K562 (cell line): ENCODE measurements at regions not wholly inside any gene's neighbourhood (a gene's known extent, or its start where the extent isn't known, plus 50 kb on each side); places are given as distances from the start of the nearest gene placed in this dataset.

ENCODE experiments used
- CBFA2T2 ChIP-seq: fragments of 450-650 bp; conservative IDR thresholded peaks from 2 replicates; pipeline ENCODE4 v1.6.1; 2017; ENCODE audit warnings: mild to moderate bottlenecking
- CEBPG ChIP-seq, 3 experiments: fragments of 200-800 bp in 1 of 3; sonication (Bioruptor generic) in 1 of 3; sonication (generic) in 1 of 3; formaldehyde crosslinking in 1 of 3; IDR thresholded peaks in 2 of 3; conservative IDR thresholded peaks in 1 of 3; 2 replicates each; pipeline versions ENCODE4 v1.6.1 to v1.8.0; 2016 to 2022; ENCODE audit warnings: missing compliant biosample characterization in 2 of 3, missing genetic modification characterization in 2 of 3, mild to moderate bottlenecking in 1 of 3, missing genetic modification reagents in 1 of 3
- DACH1 ChIP-seq: fragments of 450-650 bp; IDR thresholded peaks from 2 replicates; pipeline ENCODE4 v1.6.1; 2018; ENCODE audit not compliant: partially characterized antibody
- ESRRA ChIP-seq: fragments of 450-650 bp; IDR thresholded peaks from 2 replicates; pipeline ENCODE4 v1.6.1; 2014; ENCODE audit warnings: low read depth, mild to moderate bottlenecking, moderate library complexity, borderline replicate concordance
- KDM1A ChIP-seq, 2 experiments: fragments of 450-650 bp; IDR thresholded peaks; 2 replicates each; pipeline ENCODE4 v1.6.1; 2016; ENCODE audit warnings: mild to moderate bottlenecking in 2 of 2
- KLF6 ChIP-seq: fragments of 250-450 bp; sonication (Bioruptor Pico); IDR thresholded peaks from 2 replicates; pipeline ENCODE4 v1.4.0; 2020; ENCODE audit warnings: mild to moderate bottlenecking, moderate library complexity, borderline replicate concordance
- MTA3 ChIP-seq: fragments of 450-650 bp; formaldehyde crosslinking; IDR thresholded peaks from 2 replicates; pipeline ENCODE4 v1.6.1; 2017; ENCODE audit warnings: mild to moderate bottlenecking, borderline replicate concordance
- NFYB ChIP-seq: IDR thresholded peaks from 2 replicates; pipeline ENCODE4 v1.6.1; 2011; ENCODE audit warnings: mild to moderate bottlenecking, moderate library complexity; ENCODE audit not compliant: insufficient read length; ENCODE audit errors: extremely low read depth
- NR2C1 ChIP-seq, 2 experiments: fragments of 450-650 bp; IDR thresholded peaks; 2 replicates each; pipeline ENCODE4 v1.6.1; 2017; ENCODE audit warnings: mild to moderate bottlenecking in 2 of 2, antibody characterized with exemption in 1 of 2, inconsistent platforms in 1 of 2, missing compliant biosample characterization in 1 of 2, missing genetic modification characterization in 1 of 2
- OTX1 ChIP-seq: fragments of 450-650 bp; formaldehyde crosslinking; IDR thresholded peaks from 2 replicates; pipeline ENCODE4 v1.4.0; 2022; ENCODE audit warnings: mild to moderate bottlenecking
- PTRF ChIP-seq: fragments of 450-650 bp; IDR thresholded peaks from 2 replicates; pipeline ENCODE4 v1.6.1; 2016; ENCODE audit warnings: mild to moderate bottlenecking, missing genetic modification characterization, missing compliant biosample characterization
- RBM17 ChIP-seq: fragments of 200-400 bp; formaldehyde crosslinking; IDR thresholded peaks from 2 replicates; pipeline ENCODE4 v1.6.1; 2017; ENCODE audit warnings: low read depth, mild to moderate bottlenecking, low read length, borderline replicate concordance
- SREBF2 ChIP-seq: sonication (generic); formaldehyde crosslinking; IDR thresholded peaks from 2 replicates; pipeline ENCODE4 v1.4.0; 2020; ENCODE audit warnings: mild to moderate bottlenecking, missing genetic modification reagents
- STAT5B ChIP-seq: fragments of 250-450 bp; sonication (Bioruptor Pico); IDR thresholded peaks from 2 replicates; pipeline ENCODE4 v1.8.0; 2021; ENCODE audit warnings: mild to moderate bottlenecking, inconsistent platforms
- ZFP1 ChIP-seq: fragments of 450-650 bp; formaldehyde crosslinking; IDR thresholded peaks from 2 replicates; pipeline ENCODE4 v1.4.0; 2020; ENCODE audit warnings: mild to moderate bottlenecking, mixed read lengths
- ZNF175 ChIP-seq: fragments of 200-800 bp; sonication (Bioruptor generic); IDR thresholded peaks from 2 replicates; pipeline ENCODE4 v1.6.1; 2016; ENCODE audit warnings: low read depth, mild to moderate bottlenecking, missing genetic modification characterization, missing compliant biosample characterization
- ZNF239 ChIP-seq: fragments of 250-450 bp; sonication (Bioruptor Pico); IDR thresholded peaks from 2 replicates; pipeline ENCODE4 v1.4.0; 2020; ENCODE audit warnings: mild to moderate bottlenecking
- ZNF263 ChIP-seq: sonication (generic); formaldehyde crosslinking; IDR thresholded peaks from 2 replicates; pipeline ENCODE4 v1.8.0; 2022; ENCODE audit warnings: mild to moderate bottlenecking, missing genetic modification reagents, borderline replicate concordance
- ZNF766 ChIP-seq: fragments of 200-800 bp; sonication (Bioruptor generic); conservative IDR thresholded peaks from 2 replicates; pipeline ENCODE4 v1.6.1; 2016; ENCODE audit warnings: missing genetic modification characterization, missing compliant biosample characterization
- TF ChIP-seq, protein P1 (sequence below): fragments of 250-450 bp; sonication (Bioruptor Pico); IDR thresholded peaks from 2 replicates; pipeline ENCODE4 v1.4.0; 2020; ENCODE audit warnings: mild to moderate bottlenecking, moderate library complexity
- TF ChIP-seq, protein P2 (sequence below): fragments of 250-450 bp; sonication (Bioruptor Pico); IDR thresholded peaks from 2 replicates; pipeline ENCODE4 v1.5.0; 2022; ENCODE audit warnings: mild to moderate bottlenecking
- TF ChIP-seq, protein P3 (sequence below): fragments of 450-650 bp; IDR thresholded peaks from 2 replicates; pipeline ENCODE4 v1.6.1; 2017; ENCODE audit warnings: antibody characterized with exemption
- TF ChIP-seq, protein P4 (sequence below): fragments of 250-450 bp; sonication (Bioruptor Pico); IDR thresholded peaks from 2 replicates; pipeline ENCODE4 v1.8.0; 2021; ENCODE audit warnings: borderline replicate concordance, mild to moderate bottlenecking, moderate library complexity; ENCODE audit not compliant: poor library complexity, severe bottlenecking

DNA sequence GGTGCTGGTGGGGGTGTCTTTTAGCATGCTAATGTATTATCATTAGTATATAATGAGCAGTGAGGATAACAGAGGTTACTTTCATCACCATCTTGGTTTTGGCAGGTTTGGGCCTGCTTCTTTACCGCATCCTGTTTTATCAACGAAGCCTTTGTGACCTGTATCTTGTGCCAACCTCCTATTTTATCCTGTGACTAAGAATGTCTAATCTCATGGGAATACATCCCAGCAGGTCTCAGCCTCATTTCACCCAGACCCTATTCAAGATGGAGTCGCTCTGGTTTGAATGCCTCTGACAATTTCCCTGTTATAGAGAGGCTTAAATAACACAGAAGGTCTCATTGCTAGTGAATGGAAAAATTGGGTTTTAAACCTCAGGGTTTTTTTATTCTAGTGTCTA, 300.8 kb upstream of the PROX1 start (continued):
- TF ChIP-seq KLF6 (CRISPR knock-in tag) (peak; percentile 87), OTX1 (0 out of 2 replicates have a peak, but pooled peaks have one; percentile 35), SREBF2 (CRISPR knock-in tag) (no peak), PTRF (tag) (0 out of 2 replicates have a peak, but pooled peaks have one; percentile 49), NR2C1 (IDR thresholded peaks at IDR 0.05) (no peak), NR2C1 (tag; IDR thresholded peaks at IDR 0.05) (peak; percentile 67), RBM17 (no peak), MTA3 (no peak), ESRRA (no peak), KDM1A (IDR thresholded peaks at IDR 0.05) (no peak), NFYB (no peak), STAT5B (CRISPR knock-in tag) (no peak), DACH1 (no peak), ZNF175 (peak; percentile 88), CBFA2T2 (no peak), ZNF239 (CRISPR knock-in tag) (peak; percentile 32; the same call in 1 of the 2 replicates), ZFP1 (CRISPR knock-in tag) (no peak), CEBPG (CRISPR knock-in tag; IDR thresholded peaks at IDR 0.05) (no peak), CEBPG (tag; conservative IDR thresholded peaks at IDR 0.05 in 1 of 2, IDR thresholded peaks at IDR 0.05 in 1 of 2) (no peak), ZNF263 (CRISPR knock-in tag) (no peak), ZNF766 (CRISPR knock-in tag) (peak; percentile 90)
- TF ChIP-seq, protein P1, sequence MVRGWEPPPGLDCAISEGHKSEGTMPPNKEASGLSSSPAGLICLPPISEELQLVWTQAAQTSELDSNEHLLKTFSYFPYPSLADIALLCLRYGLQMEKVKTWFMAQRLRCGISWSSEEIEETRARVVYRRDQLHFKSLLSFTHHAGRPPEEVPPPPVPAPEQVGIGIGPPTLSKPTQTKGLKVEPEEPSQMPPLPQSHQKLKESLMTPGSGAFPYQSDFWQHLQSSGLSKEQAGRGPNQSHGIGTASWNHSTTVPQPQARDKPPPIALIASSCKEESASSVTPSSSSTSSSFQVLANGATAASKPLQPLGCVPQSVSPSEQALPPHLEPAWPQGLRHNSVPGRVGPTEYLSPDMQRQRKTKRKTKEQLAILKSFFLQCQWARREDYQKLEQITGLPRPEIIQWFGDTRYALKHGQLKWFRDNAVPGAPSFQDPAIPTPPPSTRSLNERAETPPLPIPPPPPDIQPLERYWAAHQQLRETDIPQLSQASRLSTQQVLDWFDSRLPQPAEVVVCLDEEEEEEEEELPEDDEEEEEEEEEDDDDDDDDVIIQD (CRISPR knock-in tag): no peak
- TF ChIP-seq, protein P2, sequence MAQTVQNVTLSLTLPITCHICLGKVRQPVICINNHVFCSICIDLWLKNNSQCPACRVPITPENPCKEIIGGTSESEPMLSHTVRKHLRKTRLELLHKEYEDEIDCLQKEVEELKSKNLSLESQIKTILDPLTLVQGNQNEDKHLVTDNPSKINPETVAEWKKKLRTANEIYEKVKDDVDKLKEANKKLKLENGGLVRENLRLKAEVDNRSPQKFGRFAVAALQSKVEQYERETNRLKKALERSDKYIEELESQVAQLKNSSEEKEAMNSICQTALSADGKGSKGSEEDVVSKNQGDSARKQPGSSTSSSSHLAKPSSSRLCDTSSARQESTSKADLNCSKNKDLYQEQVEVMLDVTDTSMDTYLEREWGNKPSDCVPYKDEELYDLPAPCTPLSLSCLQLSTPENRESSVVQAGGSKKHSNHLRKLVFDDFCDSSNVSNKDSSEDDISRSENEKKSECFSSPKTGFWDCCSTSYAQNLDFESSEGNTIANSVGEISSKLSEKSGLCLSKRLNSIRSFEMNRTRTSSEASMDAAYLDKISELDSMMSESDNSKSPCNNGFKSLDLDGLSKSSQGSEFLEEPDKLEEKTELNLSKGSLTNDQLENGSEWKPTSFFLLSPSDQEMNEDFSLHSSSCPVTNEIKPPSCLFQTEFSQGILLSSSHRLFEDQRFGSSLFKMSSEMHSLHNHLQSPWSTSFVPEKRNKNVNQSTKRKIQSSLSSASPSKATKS (CRISPR knock-in tag): no peak
- TF ChIP-seq, protein P3, sequence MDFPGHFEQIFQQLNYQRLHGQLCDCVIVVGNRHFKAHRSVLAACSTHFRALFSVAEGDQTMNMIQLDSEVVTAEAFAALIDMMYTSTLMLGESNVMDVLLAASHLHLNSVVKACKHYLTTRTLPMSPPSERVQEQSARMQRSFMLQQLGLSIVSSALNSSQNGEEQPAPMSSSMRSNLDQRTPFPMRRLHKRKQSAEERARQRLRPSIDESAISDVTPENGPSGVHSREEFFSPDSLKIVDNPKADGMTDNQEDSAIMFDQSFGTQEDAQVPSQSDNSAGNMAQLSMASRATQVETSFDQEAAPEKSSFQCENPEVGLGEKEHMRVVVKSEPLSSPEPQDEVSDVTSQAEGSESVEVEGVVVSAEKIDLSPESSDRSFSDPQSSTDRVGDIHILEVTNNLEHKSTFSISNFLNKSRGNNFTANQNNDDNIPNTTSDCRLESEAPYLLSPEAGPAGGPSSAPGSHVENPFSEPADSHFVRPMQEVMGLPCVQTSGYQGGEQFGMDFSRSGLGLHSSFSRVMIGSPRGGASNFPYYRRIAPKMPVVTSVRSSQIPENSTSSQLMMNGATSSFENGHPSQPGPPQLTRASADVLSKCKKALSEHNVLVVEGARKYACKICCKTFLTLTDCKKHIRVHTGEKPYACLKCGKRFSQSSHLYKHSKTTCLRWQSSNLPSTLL: no peak
- TF ChIP-seq, protein P4, sequence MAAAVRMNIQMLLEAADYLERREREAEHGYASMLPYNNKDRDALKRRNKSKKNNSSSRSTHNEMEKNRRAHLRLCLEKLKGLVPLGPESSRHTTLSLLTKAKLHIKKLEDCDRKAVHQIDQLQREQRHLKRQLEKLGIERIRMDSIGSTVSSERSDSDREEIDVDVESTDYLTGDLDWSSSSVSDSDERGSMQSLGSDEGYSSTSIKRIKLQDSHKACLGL (CRISPR knock-in tag): no peak
